ENCODE measurements at regions not wholly inside any gene's neighbourhood (a gene's known extent, or its start where the extent isn't known, plus 50 kb on each side); places are given as distances from the start of the nearest gene placed in this dataset.

GRCh38 chr10:2895594-2896196 is 171.7 kb upstream of the PFKP start:
- no peak overlapping the region for H3K9ac ChIP-seq
- no peak for TF ChIP-seq Cebpa-rat (IDR thresholded peaks at IDR 0.05)
- peaks cover 10 to 27% (median 18%) of the 10 kb centered on the region in 10 experiments for H3K4me1 ChIP-seq
- no peaks in the 10 kb centered on the region for H4K20me1 ChIP-seq
- no peaks in the 10 kb centered on the region for H3K9me3 ChIP-seq (replicated peaks in 1 of 11)
- no peaks in the 10 kb centered on the region for H3K27me3 ChIP-seq
- no peak overlapping the region for H3K27ac ChIP-seq
- no peaks in the 10 kb centered on the region for H3K36me3 ChIP-seq
- H3K4me3 ChIP-seq, result no peak overlapping the region
- no peak overlapping the region for H3K4me2 ChIP-seq

DNA sequence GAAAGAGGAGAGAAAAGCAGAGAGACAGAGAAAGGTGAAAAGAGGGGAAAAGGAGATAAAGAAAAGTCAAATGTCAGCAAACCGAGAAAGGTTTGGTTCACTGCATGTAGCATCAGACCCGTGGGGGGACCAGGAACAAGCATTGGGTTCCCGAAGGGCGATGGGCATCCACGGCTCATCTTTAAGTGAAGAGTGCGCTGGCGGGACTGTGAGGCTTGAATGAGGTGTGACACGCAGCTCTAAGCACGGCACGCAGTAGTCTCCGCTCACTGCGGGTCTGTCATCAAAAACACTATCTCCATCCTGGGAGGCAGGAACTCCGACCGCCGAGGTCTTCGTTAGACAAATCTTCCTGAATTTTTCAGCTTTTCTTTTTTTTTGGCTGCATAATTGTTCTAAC is 173.4 kb upstream of the PFKP start:
- TF ChIP-seq Cebpa-rat (IDR thresholded peaks at IDR 0.05), result no peak
- no peaks in the 10 kb centered on the region for H3K36me3 ChIP-seq
- no peaks in the 10 kb centered on the region for H3K9me3 ChIP-seq (replicated peaks in 1 of 11)
- no peaks in the 10 kb centered on the region for H3K27me3 ChIP-seq
- no peak overlapping the region for H3K4me2 ChIP-seq
- H4K20me1 ChIP-seq, result no peaks in the 10 kb centered on the region
- H3K4me3 ChIP-seq, result no peak overlapping the region
- H3K4me1 ChIP-seq, result peaks cover 15 to 36% (median 28%) of the 10 kb centered on the region in 10 experiments
- no peak overlapping the region for H3K27ac ChIP-seq
- H3K9ac ChIP-seq, result no peak overlapping the region

DNA sequence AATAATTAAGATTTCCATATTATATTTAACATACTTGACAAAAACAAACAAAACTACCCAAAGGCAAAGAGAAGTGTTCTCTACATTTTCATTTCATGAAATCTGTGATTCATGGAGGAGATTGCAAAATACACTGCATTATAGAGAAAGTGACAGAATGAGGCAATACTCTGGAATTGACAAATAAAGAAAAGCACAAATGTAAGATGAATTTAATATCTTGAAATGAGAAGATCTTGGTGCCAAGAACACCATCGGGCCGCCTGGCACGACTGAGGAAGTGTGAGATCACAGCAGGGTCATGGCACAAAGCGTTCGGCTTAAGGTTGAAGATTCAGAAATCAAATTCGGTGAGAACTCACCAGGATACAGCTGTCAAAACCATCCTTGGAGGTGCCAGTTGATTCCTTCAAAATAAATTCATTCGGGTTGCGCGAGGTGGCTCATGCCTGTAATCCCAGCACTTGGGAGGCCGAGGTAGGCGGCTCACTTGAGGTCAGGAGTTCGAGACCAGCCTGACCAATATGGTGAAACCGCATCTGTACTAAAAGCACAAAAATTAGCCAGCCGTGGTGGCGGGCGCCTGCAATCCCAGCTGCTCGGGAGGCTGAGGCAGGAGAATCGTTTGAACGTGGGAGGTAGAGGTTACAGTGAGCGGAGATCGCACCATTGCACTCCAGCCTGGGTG is 174.0 kb upstream of the PFKP start:
- H4K20me1 ChIP-seq, result no peaks in the 10 kb centered on the region
- H3K36me3 ChIP-seq, result no peaks in the 10 kb centered on the region
- H3K27me3 ChIP-seq, result no peaks in the 10 kb centered on the region
- no peak for TF ChIP-seq Cebpa-rat (IDR thresholded peaks at IDR 0.05)
- peaks cover 12 to 39% (median 25%) of the 10 kb centered on the region in 10 experiments for H3K4me1 ChIP-seq
- H3K4me3 ChIP-seq, result no peak overlapping the region
- H3K27ac ChIP-seq, result no peak overlapping the region
- no peak overlapping the region for H3K4me2 ChIP-seq
- H3K9me3 ChIP-seq (replicated peaks in 1 of 11), result no peaks in the 10 kb centered on the region
- no peak overlapping the region for H3K9ac ChIP-seq

DNA sequence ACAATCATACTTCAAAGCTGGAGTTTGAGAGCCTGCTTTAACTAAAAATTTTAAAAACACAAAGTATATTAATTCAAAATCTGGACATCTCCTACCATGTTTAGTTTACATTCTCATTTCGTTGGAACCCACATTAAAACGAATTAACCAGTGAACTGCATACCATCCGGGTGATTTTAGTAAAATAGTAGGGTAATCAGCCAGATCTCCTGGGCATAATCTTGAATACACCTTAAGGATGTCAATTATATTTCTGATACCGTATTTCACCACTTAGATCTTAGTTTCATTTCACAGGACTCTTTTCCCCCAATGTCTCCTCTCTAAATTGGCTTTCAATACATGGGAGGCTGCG is 175.6 kb upstream of the PFKP start:
- H3K36me3 ChIP-seq, result no peaks in the 10 kb centered on the region
- no peak overlapping the region for H3K9ac ChIP-seq
- H3K27ac ChIP-seq, result peak overlapping the region in 1 of 11 experiments; percentile 39; a peak in 1 of 22 replicates
- H3K9me3 ChIP-seq (replicated peaks in 1 of 11), result no peaks in the 10 kb centered on the region
- no peak for TF ChIP-seq Cebpa-rat (IDR thresholded peaks at IDR 0.05)
- H3K4me2 ChIP-seq, result peak overlapping the region in 5 of 11 experiments; percentile 56 to 70 (median 64); a peak in 7 of 22 replicates
- H3K27me3 ChIP-seq, result peaks cover 0 to 11% (median 0%) of the 10 kb centered on the region in 11 experiments; a peak in 6 of 22 replicates
- H3K4me3 ChIP-seq, result no peak overlapping the region
- no peaks in the 10 kb centered on the region for H4K20me1 ChIP-seq
- peaks cover 3 to 50% (median 35%) of the 10 kb centered on the region in 10 experiments for H3K4me1 ChIP-seq

DNA sequence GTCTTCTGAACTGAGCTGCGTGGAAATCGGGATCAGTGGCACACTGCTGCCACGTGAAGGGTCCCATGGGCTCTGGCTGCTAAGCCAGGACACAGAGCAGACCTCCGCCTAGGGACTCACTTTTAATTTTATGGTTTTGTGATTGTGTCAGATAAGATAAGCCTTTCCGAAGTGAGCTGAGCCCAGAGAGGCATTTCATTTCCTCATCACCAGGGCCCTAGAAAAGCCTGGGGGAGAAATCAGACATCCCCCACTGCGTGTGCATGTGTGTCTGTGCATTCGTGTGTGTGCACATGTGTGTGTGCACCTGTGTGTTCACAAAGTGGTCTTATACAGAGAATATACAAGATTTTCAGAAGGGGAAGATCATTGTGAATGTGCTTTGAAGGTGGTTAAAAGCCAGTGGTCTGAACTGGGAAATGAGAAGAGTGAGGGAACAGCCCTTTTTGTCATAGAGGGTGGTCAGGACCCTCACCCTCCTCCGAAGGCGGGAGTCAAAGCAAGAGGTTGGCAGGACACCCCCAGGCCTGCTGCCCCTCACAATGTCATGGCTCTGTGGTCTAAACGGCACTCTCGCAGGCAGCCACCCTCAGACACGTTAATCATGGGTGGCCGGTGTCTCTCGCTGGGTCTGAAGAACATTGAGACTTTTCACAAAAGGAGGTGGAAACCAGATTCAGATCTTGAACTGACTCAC is 176.1 kb upstream of the PFKP start:
- H3K4me3 ChIP-seq, result no peak overlapping the region
- peak overlapping the region in 4 of 11 experiments; percentile 14 to 54 (median 29); a peak in 4 of 22 replicates for H3K9ac ChIP-seq
- peak overlapping the region in 3 of 11 experiments; percentile 39 to 43 (median 42); a peak in 4 of 22 replicates for H3K27ac ChIP-seq
- peaks cover 8 to 55% (median 40%) of the 10 kb centered on the region in 10 experiments for H3K4me1 ChIP-seq
- no peaks in the 10 kb centered on the region for H3K9me3 ChIP-seq (replicated peaks in 1 of 11)
- no peak for TF ChIP-seq Cebpa-rat (IDR thresholded peaks at IDR 0.05)
- H4K20me1 ChIP-seq, result no peaks in the 10 kb centered on the region
- no peaks in the 10 kb centered on the region for H3K36me3 ChIP-seq
- H3K27me3 ChIP-seq, result peaks cover 0 to 16% (median 0%) of the 10 kb centered on the region in 11 experiments; a peak in 6 of 22 replicates
- peak overlapping the region in 9 of 11 experiments; percentile 8 to 70 (median 56); a peak in 16 of 22 replicates for H3K4me2 ChIP-seq

GRCh38 chr10:2890093-2890492 is 177.3 kb upstream of the PFKP start:
- Histone ChIP-seq H3K36me3 (no peaks in the 10 kb centered on the region), H3K4me2 (peak overlapping the region in 7 of 11 experiments; percentile 8 to 79 (median 34); a peak in 9 of 22 replicates), H3K4me1 (peaks cover 20 to 67% (median 51%) of the 10 kb centered on the region in 10 experiments), H3K27ac (no peak overlapping the region), H3K4me3 (no peak overlapping the region), H3K27me3 (peaks cover 0 to 18% (median 0%) of the 10 kb centered on the region in 11 experiments; a peak in 6 of 22 replicates), H3K9me3 (replicated peaks in 1 of 11) (no peaks in the 10 kb centered on the region), H3K9ac (no peak overlapping the region), H4K20me1 (peaks cover 0 to 7% (median 0%) of the 10 kb centered on the region in 11 experiments; a peak in 1 of 22 replicates)
- no peak for TF ChIP-seq Cebpa-rat (IDR thresholded peaks at IDR 0.05)

- Histone ChIP-seq H3K4me3 (no peak overlapping the region), H4K20me1 (peaks cover 0 to 7% (median 0%) of the 10 kb centered on the region in 11 experiments; a peak in 1 of 22 replicates), H3K9ac (no peak overlapping the region), H3K36me3 (no peaks in the 10 kb centered on the region), H3K27me3 (peaks cover 0 to 18% (median 0%) of the 10 kb centered on the region in 11 experiments; a peak in 6 of 22 replicates), H3K4me1 (peaks cover 25 to 82% (median 64%) of the 10 kb centered on the region in 10 experiments), H3K4me2 (peak overlapping the region in 6 of 11 experiments; percentile 73 to 86 (median 80); a peak in 9 of 22 replicates), H3K27ac (no peak overlapping the region), H3K9me3 (replicated peaks in 1 of 11) (no peaks in the 10 kb centered on the region)
- no peak for TF ChIP-seq Cebpa-rat (IDR thresholded peaks at IDR 0.05)
Observed at GRCh38 chr10:2888403-2889004, 178.8 kb upstream of the PFKP start.

GRCh38 chr10:2887391-2888070 is 179.8 kb upstream of the PFKP start:
- Histone ChIP-seq H3K4me1 (peaks cover 29 to 92% (median 74%) of the 10 kb centered on the region in 10 experiments), H4K20me1 (peaks cover 0 to 7% (median 0%) of the 10 kb centered on the region in 11 experiments; a peak in 1 of 22 replicates), H3K4me2 (peak overlapping the region in 8 of 11 experiments; percentile 73 to 86 (median 82); a peak in 16 of 22 replicates), H3K27me3 (peaks cover 0 to 18% (median 0%) of the 10 kb centered on the region in 11 experiments; a peak in 6 of 22 replicates), H3K9ac (no peak overlapping the region), H3K9me3 (replicated peaks in 1 of 11) (no peaks in the 10 kb centered on the region), H3K27ac (peak overlapping the region in 1 of 11 experiments; percentile 71; a peak in 2 of 22 replicates), H3K4me3 (no peak overlapping the region; a peak in 1 of 20 replicates), H3K36me3 (no peaks in the 10 kb centered on the region)
- TF ChIP-seq Cebpa-rat (IDR thresholded peaks at IDR 0.05), result no peak

All from BLaER1 treated with 17β-estradiol and CSF1 and Interleukin-3, amounts not matched to agents 10 nM and 100 nM (cell line).